ENCODE measurements at regions not wholly inside any gene's neighbourhood (a gene's known extent, or its start where the extent isn't known, plus 50 kb on each side); places are given as distances from the start of the nearest gene placed in this dataset.

DNA sequence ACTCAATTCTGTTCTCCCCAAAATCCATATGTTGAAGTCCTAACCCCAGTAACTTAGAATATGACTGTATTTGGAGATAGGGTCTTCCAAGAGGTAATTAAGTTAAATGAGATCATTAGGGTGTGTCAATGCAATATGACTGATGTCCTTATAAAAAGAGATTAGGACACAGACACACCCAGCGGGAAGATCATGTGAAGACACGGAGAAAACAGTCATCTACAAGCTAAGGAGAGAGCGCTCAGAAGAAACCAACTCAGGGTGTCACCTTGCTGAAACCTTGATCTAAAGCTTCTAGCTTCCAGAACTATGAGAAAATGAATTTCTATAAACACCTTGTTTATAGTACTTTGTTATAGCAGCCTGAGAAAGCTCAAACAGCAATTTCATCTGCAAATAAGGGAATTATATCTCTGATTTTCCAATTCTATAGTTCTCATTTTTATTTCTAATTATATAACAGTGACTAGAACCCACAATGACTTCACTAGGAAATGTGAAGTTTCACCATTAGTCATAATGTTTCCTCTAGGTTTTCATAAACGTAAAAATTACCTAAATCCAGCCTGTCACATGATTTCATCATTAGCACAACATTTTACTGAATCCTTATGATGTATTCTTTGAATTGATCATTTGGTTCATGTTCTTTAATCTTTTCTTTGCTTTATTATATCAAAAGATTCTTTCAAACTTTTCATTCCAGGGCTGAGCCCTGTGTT, 459.1 kb upstream of the MDFIC2 start:
- Histone ChIP-seq H3K9me3 (ENCODE audit: control insufficient read depth, insufficient read depth, low read length) (no peaks in the 10 kb centered on the region), H3K79me2 (ENCODE audit: control insufficient read depth, low read length) (no peaks in the 10 kb centered on the region), H3K4me2 (ENCODE audit: low read length) (no peak overlapping the region), H3K4me3 (ENCODE audit: low read length) (no peak overlapping the region), H3F3A (ENCODE audit: control insufficient read depth, insufficient read depth) (no peaks in the 10 kb centered on the region), H3K9me2 (replicated peaks; ENCODE audit: control insufficient read depth, low read length) (no peaks in the 10 kb centered on the region), H3K27me3 (ENCODE audit: control insufficient read depth, low read length) (peaks cover 9% of the 10 kb centered on the region), H3K27ac (ENCODE audit: low read depth, low read length) (no peak overlapping the region), H3K4me1 (ENCODE audit: control insufficient read depth, low read length) (no peaks in the 10 kb centered on the region), H4K20me1 (ENCODE audit: control insufficient read depth, insufficient read depth, low read depth, low read length) (no peaks in the 10 kb centered on the region), H3K36me3 (ENCODE audit: control insufficient read depth, low read length) (no peaks in the 10 kb centered on the region)
- TF ChIP-seq, protein P1, sequence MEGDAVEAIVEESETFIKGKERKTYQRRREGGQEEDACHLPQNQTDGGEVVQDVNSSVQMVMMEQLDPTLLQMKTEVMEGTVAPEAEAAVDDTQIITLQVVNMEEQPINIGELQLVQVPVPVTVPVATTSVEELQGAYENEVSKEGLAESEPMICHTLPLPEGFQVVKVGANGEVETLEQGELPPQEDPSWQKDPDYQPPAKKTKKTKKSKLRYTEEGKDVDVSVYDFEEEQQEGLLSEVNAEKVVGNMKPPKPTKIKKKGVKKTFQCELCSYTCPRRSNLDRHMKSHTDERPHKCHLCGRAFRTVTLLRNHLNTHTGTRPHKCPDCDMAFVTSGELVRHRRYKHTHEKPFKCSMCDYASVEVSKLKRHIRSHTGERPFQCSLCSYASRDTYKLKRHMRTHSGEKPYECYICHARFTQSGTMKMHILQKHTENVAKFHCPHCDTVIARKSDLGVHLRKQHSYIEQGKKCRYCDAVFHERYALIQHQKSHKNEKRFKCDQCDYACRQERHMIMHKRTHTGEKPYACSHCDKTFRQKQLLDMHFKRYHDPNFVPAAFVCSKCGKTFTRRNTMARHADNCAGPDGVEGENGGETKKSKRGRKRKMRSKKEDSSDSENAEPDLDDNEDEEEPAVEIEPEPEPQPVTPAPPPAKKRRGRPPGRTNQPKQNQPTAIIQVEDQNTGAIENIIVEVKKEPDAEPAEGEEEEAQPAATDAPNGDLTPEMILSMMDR (IDR thresholded peaks at IDR 0.05; ENCODE audit: low read depth, low read length, poor library complexity, severe bottlenecking): no peak
- no peak for TF ChIP-seq EZH2phosphoT487 (IDR thresholded peaks at IDR 0.05; ENCODE audit: borderline replicate concordance, low read length)

DNA sequence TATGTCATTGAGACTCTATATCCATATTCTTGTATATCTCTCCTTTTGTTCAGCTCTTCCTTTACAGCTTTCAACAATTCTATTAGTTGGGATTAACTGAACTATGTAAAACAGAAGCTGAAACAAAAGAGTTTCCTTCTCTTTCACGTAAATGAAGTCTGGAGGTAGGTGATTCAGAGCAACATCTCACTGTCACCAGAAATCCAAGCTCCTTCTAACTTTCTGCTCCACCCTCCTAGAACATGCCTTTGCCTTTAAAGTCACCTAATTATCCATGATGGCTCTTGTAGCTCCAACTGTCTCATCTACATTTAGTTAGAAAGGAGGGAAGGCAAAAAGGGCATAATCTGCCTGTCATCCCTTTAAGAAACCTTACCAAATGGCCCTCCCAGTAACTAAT, 458.2 kb upstream of the MDFIC2 start:
- no peak for TF ChIP-seq EZH2phosphoT487 (IDR thresholded peaks at IDR 0.05; ENCODE audit: borderline replicate concordance, low read length)
- TF ChIP-seq, protein P1 (IDR thresholded peaks at IDR 0.05; ENCODE audit: low read depth, low read length, poor library complexity, severe bottlenecking): no peak
- H3K79me2 ChIP-seq (ENCODE audit: control insufficient read depth, low read length): no peaks in the 10 kb centered on the region
- no peak overlapping the region for H3K4me3 ChIP-seq (ENCODE audit: low read length)
- H3K4me1 ChIP-seq (ENCODE audit: control insufficient read depth, low read length): no peaks in the 10 kb centered on the region
- H3K9me3 ChIP-seq (ENCODE audit: control insufficient read depth, insufficient read depth, low read length): no peaks in the 10 kb centered on the region
- H3K27me3 ChIP-seq (ENCODE audit: control insufficient read depth, low read length): peaks cover 9% of the 10 kb centered on the region
- H3F3A ChIP-seq (ENCODE audit: control insufficient read depth, insufficient read depth): no peaks in the 10 kb centered on the region
- no peaks in the 10 kb centered on the region for H4K20me1 ChIP-seq (ENCODE audit: control insufficient read depth, insufficient read depth, low read depth, low read length)
- H3K9me2 ChIP-seq (replicated peaks; ENCODE audit: control insufficient read depth, low read length): no peaks in the 10 kb centered on the region
- H3K36me3 ChIP-seq (ENCODE audit: control insufficient read depth, low read length): no peaks in the 10 kb centered on the region
- no peak overlapping the region for H3K4me2 ChIP-seq (ENCODE audit: low read length)
- no peak overlapping the region for H3K27ac ChIP-seq (ENCODE audit: low read depth, low read length)

DNA sequence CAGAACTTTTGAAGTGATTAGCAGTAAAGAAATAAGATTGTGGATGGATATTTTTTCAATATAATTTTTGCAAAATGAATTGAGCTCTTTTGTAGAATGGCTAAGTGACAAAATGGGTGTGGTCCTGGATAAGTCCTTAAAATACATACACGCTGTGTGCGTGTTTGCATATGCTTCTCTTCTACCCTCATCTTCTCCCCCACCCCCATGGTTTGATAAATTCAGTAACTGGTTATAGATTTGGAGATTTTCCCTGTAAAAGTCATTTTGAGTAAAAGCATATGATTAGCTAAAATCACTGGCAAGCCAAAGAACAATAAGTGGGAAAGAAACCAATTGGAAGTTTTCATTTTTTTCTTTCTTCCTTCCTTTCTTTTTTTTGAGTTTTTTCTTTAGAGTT, 453.9 kb upstream of the MDFIC2 start:
- H4K20me1 ChIP-seq (ENCODE audit: control insufficient read depth, insufficient read depth, low read depth, low read length): no peaks in the 10 kb centered on the region
- no peaks in the 10 kb centered on the region for H3K36me3 ChIP-seq (ENCODE audit: control insufficient read depth, low read length)
- no peaks in the 10 kb centered on the region for H3K9me3 ChIP-seq (ENCODE audit: control insufficient read depth, insufficient read depth, low read length)
- TF ChIP-seq, protein P1 (IDR thresholded peaks at IDR 0.05; ENCODE audit: low read depth, low read length, poor library complexity, severe bottlenecking): no peak
- no peak for TF ChIP-seq EZH2phosphoT487 (IDR thresholded peaks at IDR 0.05; ENCODE audit: borderline replicate concordance, low read length)
- H3F3A ChIP-seq (ENCODE audit: control insufficient read depth, insufficient read depth): no peaks in the 10 kb centered on the region
- H3K79me2 ChIP-seq (ENCODE audit: control insufficient read depth, low read length): no peaks in the 10 kb centered on the region
- no peaks in the 10 kb centered on the region for H3K9me2 ChIP-seq (replicated peaks; ENCODE audit: control insufficient read depth, low read length)
- peaks cover 4% of the 10 kb centered on the region for H3K27me3 ChIP-seq (ENCODE audit: control insufficient read depth, low read length)
- no peak overlapping the region for H3K4me2 ChIP-seq (ENCODE audit: low read length)
- H3K27ac ChIP-seq (ENCODE audit: low read depth, low read length): no peak overlapping the region
- H3K4me3 ChIP-seq (ENCODE audit: low read length): no peak overlapping the region
- no peaks in the 10 kb centered on the region for H3K4me1 ChIP-seq (ENCODE audit: control insufficient read depth, low read length)

Data from DOHH2 (cell line).